Mesenchymal stem cell (in vitro differentiated cells and primary cell): ENCODE measurements at regions not wholly inside any gene's neighbourhood (a gene's known extent, or its start where the extent isn't known, plus 50 kb on each side); places are given as distances from the start of the nearest gene placed in this dataset.
"Not testable (repeated sequence)": the region's sequence is repeated elsewhere in the genome, so short reads cannot be mapped to it uniquely, and the experiment has no call there.

Source experiments
- DNase-seq: peaks from one replicate; pipeline ENCODE4 v3.0.0-alpha.2; 2013
- H2AFZ ChIP-seq: one replicate; pipeline ENCODE4 v1.6.1; 2013; ENCODE audit warnings: low read depth, mild to moderate bottlenecking, control low read depth, inconsistent platforms, low read length, moderate library complexity
- H2AK5ac ChIP-seq: 2 replicates; pipeline ENCODE4 v1.6.1; 2013; ENCODE audit warnings: low read length, moderate library complexity, mild to moderate bottlenecking, inconsistent platforms; ENCODE audit not compliant: severe bottlenecking
- H2BK120ac ChIP-seq: one replicate; pipeline ENCODE4 v1.6.1; 2013; ENCODE audit warnings: low read depth, mild to moderate bottlenecking, inconsistent platforms, low read length, moderate library complexity
- H2BK12ac ChIP-seq, 2 experiments: one replicate each; pipeline ENCODE4 v1.6.1; 2013; ENCODE audit warnings: inconsistent platforms in 2 of 2, low read length in 2 of 2, mild to moderate bottlenecking in 2 of 2, moderate library complexity in 2 of 2, control low read depth in 1 of 2
- H2BK15ac ChIP-seq: one replicate; pipeline ENCODE4 v1.6.1; 2013; ENCODE audit warnings: mild to moderate bottlenecking, low read depth, inconsistent platforms; ENCODE audit not compliant: poor library complexity, severe bottlenecking
- H2BK5ac ChIP-seq: 2 replicates; pipeline ENCODE4 v1.6.1; 2013; ENCODE audit warnings: low read depth, mild to moderate bottlenecking, low read length, control low read depth, inconsistent platforms; ENCODE audit not compliant: poor library complexity, severe bottlenecking
- H3K14ac ChIP-seq, 2 experiments: one replicate each; pipeline ENCODE4 v1.6.1; 2013; ENCODE audit warnings: inconsistent platforms in 2 of 2, low read length in 2 of 2, control low read depth in 1 of 2, mild to moderate bottlenecking in 1 of 2, moderate library complexity in 1 of 2
- H3K18ac ChIP-seq, 2 experiments: one replicate each; pipeline ENCODE4 v1.6.1; 2013; ENCODE audit warnings: inconsistent platforms in 2 of 2, low read length in 2 of 2, control low read depth in 1 of 2, low read depth in 1 of 2, mild to moderate bottlenecking in 1 of 2
- H3K23ac ChIP-seq, 2 experiments: one replicate each; pipeline ENCODE4 v1.6.1; 2013; ENCODE audit warnings: inconsistent platforms in 2 of 2, low read length in 2 of 2, mild to moderate bottlenecking in 2 of 2, moderate library complexity in 2 of 2, control low read depth in 1 of 2
- H3K27ac ChIP-seq: 2 replicates; pipeline ENCODE4 v1.5.1; 2013; ENCODE audit warnings: mild to moderate bottlenecking, moderate library complexity, low read length, control low read depth, inconsistent platforms; ENCODE audit not compliant: poor library complexity, severe bottlenecking
- H3K27me3 ChIP-seq, 2 experiments: 2 replicates each; pipeline versions ENCODE4 v1.6.1 to v1.7.0; 2013; ENCODE audit warnings: low read length in 2 of 2, mild to moderate bottlenecking in 2 of 2, moderate library complexity in 2 of 2, control low read depth in 1 of 2, inconsistent platforms in 1 of 2; ENCODE audit not compliant: control insufficient read depth in 1 of 2, insufficient read depth in 1 of 2
- H3K36me3 ChIP-seq, 2 experiments: 2 replicates each; pipeline versions ENCODE4 v1.6.1 to v1.7.0; 2013; ENCODE audit warnings: low read length in 2 of 2, control low read depth in 1 of 2, inconsistent platforms in 1 of 2, low read depth in 1 of 2, mild to moderate bottlenecking in 1 of 2; ENCODE audit not compliant: insufficient read depth in 2 of 2, control insufficient read depth in 1 of 2
- H3K4ac ChIP-seq, 2 experiments: one replicate each; pipeline ENCODE4 v1.6.1; 2013; ENCODE audit warnings: inconsistent platforms in 2 of 2, low read length in 2 of 2, mild to moderate bottlenecking in 2 of 2, moderate library complexity in 2 of 2, control low read depth in 1 of 2, low read depth in 1 of 2
- H3K4me1 ChIP-seq: 2 replicates; pipeline ENCODE4 v1.6.1; 2013; ENCODE audit warnings: low read depth, low read length, control low read depth; ENCODE audit not compliant: control insufficient read depth, insufficient read depth
- H3K4me2 ChIP-seq: 2 replicates; pipeline ENCODE4 v1.6.1; 2013; ENCODE audit warnings: low read length, mild to moderate bottlenecking, inconsistent platforms; ENCODE audit not compliant: poor library complexity, severe bottlenecking
- H3K4me3 ChIP-seq, 2 experiments: 2 replicates each; pipeline versions ENCODE4 v1.5.1 to v1.7.0; 2013; ENCODE audit warnings: low read length in 2 of 2, mild to moderate bottlenecking in 2 of 2, control low read depth in 1 of 2, low read depth in 1 of 2; ENCODE audit not compliant: insufficient read depth in 1 of 2
- H3K79me1 ChIP-seq: replicated peaks from 2 replicates; pipeline ENCODE4 v1.6.1; 2013; ENCODE audit warnings: mild to moderate bottlenecking, control low read depth, low read length, inconsistent platforms; ENCODE audit not compliant: poor library complexity, severe bottlenecking
- H3K9ac ChIP-seq: 2 replicates; pipeline ENCODE4 v1.7.0; 2013; ENCODE audit warnings: mild to moderate bottlenecking, low read length, moderate library complexity
- H3K9me3 ChIP-seq: 2 replicates; pipeline ENCODE4 v1.7.0; 2013; ENCODE audit warnings: mild to moderate bottlenecking, low read length; ENCODE audit not compliant: control insufficient read depth
- H4K8ac ChIP-seq: one replicate; pipeline ENCODE4 v1.6.1; 2013; ENCODE audit warnings: inconsistent platforms, mild to moderate bottlenecking, low read length, moderate library complexity
- H4K91ac ChIP-seq: one replicate; pipeline ENCODE4 v1.6.1; 2013; ENCODE audit warnings: mild to moderate bottlenecking, low read length, inconsistent platforms
- WGBS: methylation state at CpG from one replicate; pipeline ENCODE4 v1.1.7; 2013; ENCODE audit warnings: mixed read lengths; 5-methylcytosine and 5-hydroxymethylcytosine counted together

DNA sequence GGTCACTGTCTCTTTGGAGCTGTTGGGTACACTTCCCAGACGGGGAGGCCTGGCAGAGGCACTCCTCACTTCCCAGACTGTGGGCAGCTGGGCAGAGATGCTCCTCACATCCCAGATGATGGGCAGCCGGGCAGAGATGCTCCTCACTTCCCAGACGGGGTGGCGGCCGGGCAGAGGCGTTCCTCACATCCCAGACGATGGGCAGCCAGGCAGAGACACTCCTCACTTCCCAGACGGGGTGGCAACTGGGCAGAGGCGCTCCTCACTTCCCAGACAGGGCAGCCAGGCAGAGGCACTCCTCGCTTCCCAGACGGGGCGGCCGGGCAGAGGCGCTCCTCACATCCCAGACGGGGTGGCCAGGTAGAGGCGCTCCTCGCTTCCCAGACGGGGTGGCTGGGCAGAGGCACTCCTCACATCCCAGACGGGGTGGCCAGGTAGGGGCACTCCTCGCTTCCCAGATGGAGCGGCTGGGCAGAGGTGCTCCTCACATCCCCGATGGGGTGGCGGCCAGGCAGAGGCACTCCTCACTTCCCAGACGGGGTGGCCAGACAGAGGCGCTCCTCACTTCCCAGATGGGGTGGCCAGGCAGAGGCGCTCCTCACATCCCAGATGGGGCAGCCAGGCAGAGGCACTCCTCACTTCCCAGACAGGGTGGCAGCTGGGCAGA, 833.1 kb upstream of the RAG2 start:
- H3K27me3 ChIP-seq, DNase-seq, H3K4me2 ChIP-seq, H3K27ac ChIP-seq, H2BK12ac ChIP-seq, H3K18ac ChIP-seq, H3K4me1 ChIP-seq, H2AK5ac ChIP-seq, H4K91ac ChIP-seq, H2BK5ac ChIP-seq, H3K4ac ChIP-seq, H3K79me1 ChIP-seq, H2AFZ ChIP-seq, H3K9me3 ChIP-seq, H2BK120ac ChIP-seq, H4K8ac ChIP-seq, H3K23ac ChIP-seq, H3K9ac ChIP-seq, H2BK15ac ChIP-seq, H3K4me3 ChIP-seq, H3K36me3 ChIP-seq, H3K14ac ChIP-seq: not testable (repeated sequence)
- 86% methylated on average over 26 of the region's 26 CpGs for WGBS

DNA sequence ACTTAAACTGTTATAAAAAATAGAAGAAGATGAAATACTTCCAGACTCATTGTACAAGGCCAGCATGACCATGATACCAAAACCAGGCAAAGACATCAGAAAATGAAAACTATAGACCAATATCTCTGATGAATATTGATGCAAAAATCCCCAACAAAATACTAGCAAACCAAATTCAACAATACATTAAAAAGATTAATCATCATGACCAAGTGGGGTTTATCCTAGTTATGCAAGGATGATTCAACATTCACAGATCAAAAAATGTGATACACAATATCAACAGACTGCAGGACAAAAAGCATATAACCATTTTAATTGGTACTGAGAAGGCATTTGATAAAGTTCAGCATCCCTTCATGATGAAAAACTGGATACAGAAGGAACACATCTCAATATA, 824.5 kb upstream of the RAG2 start:
- Histone ChIP-seq H2AFZ (no peak overlapping the region), H2BK15ac (no peak overlapping the region), H3K14ac (no peak overlapping the region), H3K27ac (no peak overlapping the region), H2AK5ac (no peak overlapping the region), H4K8ac (no peak overlapping the region), H2BK5ac (no peak overlapping the region), H3K4me3 (no peak overlapping the region), H3K36me3 (no peaks in the 10 kb centered on the region), H3K4me1 (no peaks in the 10 kb centered on the region), H3K79me1 (no peaks in the 10 kb centered on the region), H2BK120ac (no peak overlapping the region), H3K4ac (no peak overlapping the region), H3K27me3 (no peaks in the 10 kb centered on the region), H3K23ac (no peak overlapping the region), H3K9me3 (no peaks in the 10 kb centered on the region), H3K18ac (no peak overlapping the region), H3K4me2 (no peak overlapping the region), H2BK12ac (no peak overlapping the region), H4K91ac (no peak overlapping the region), H3K9ac (no peak overlapping the region)
- DNase-seq: no peak

DNA sequence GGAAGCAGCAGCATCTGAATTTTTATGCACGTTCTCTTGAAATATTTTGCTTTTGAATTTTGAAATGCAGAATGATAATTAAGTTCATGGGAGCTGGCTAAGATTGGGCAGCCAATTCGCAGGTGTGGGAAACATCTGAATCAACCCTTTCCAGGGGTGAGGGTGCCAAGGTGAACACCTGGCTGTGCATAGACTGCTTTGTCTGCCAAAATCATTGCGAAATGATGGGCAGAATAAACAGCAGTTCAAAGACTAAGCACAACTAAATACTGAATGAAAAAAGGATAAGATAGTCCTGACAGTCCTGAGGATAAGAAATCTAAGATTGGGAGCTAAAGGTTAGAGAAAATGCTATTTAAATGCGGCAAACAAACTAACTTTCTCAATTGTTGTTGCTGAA, 813.3 kb upstream of the RAG2 start:
- H3K14ac ChIP-seq: no peak overlapping the region
- no peak for DNase-seq
- no peak overlapping the region for H4K91ac ChIP-seq
- H2BK15ac ChIP-seq: no peak overlapping the region
- no peaks in the 10 kb centered on the region for H3K36me3 ChIP-seq
- H3K4me1 ChIP-seq: no peaks in the 10 kb centered on the region
- H3K4me2 ChIP-seq: no peak overlapping the region
- H2AFZ ChIP-seq: no peak overlapping the region
- H3K27me3 ChIP-seq: no peaks in the 10 kb centered on the region
- H3K4me3 ChIP-seq: no peak overlapping the region
- no peak overlapping the region for H3K18ac ChIP-seq
- H2BK5ac ChIP-seq: no peak overlapping the region
- no peak overlapping the region for H2BK120ac ChIP-seq
- no peak overlapping the region for H2BK12ac ChIP-seq
- 83% methylated on average over 3 of the region's 4 CpGs for WGBS
- H3K79me1 ChIP-seq: no peaks in the 10 kb centered on the region
- H4K8ac ChIP-seq: no peak overlapping the region
- H2AK5ac ChIP-seq: no peak overlapping the region
- no peak overlapping the region for H3K9ac ChIP-seq
- H3K23ac ChIP-seq: no peak overlapping the region
- H3K27ac ChIP-seq: no peak overlapping the region
- no peaks in the 10 kb centered on the region for H3K9me3 ChIP-seq
- no peak overlapping the region for H3K4ac ChIP-seq

DNA sequence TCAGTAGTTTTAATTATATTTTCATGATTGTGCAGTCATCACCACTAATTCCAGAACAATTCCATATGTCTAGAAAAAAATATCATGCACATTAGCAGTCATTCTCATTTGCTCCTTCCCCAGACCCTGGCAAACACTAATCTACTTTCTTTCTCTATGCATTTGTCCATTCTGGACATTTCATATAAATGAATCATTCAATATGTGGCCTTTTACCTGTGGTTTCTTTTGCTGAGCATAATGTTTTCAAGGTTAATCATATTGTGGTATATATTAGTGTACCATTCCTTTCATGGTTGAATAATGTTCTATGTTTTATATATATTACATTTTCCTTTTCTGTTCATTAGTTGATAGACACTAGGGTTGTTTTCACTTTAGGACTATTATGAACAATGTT, 811.1 kb upstream of the RAG2 start:
- no peak overlapping the region for H4K8ac ChIP-seq
- H3K9ac ChIP-seq: no peak overlapping the region
- no peaks in the 10 kb centered on the region for H3K79me1 ChIP-seq
- no peak overlapping the region for H3K23ac ChIP-seq
- H3K27me3 ChIP-seq: no peaks in the 10 kb centered on the region
- no peak overlapping the region for H3K14ac ChIP-seq
- no peak overlapping the region for H3K18ac ChIP-seq
- no peaks in the 10 kb centered on the region for H3K4me1 ChIP-seq
- no peaks in the 10 kb centered on the region for H3K9me3 ChIP-seq
- no peak overlapping the region for H2AK5ac ChIP-seq
- H3K36me3 ChIP-seq: no peaks in the 10 kb centered on the region
- H3K4ac ChIP-seq: no peak overlapping the region
- no peak overlapping the region for H3K27ac ChIP-seq
- H2BK5ac ChIP-seq: no peak overlapping the region
- H2BK15ac ChIP-seq: no peak overlapping the region
- no peak overlapping the region for H2BK120ac ChIP-seq
- DNase-seq: no peak
- no peak overlapping the region for H3K4me2 ChIP-seq
- H2AFZ ChIP-seq: no peak overlapping the region
- no peak overlapping the region for H4K91ac ChIP-seq
- no peak overlapping the region for H2BK12ac ChIP-seq
- H3K4me3 ChIP-seq: no peak overlapping the region
